ENCODE measurements at regions not wholly inside any gene's neighbourhood (a gene's known extent, or its start where the extent isn't known, plus 50 kb on each side); places are given as distances from the start of the nearest gene placed in this dataset.

DNA sequence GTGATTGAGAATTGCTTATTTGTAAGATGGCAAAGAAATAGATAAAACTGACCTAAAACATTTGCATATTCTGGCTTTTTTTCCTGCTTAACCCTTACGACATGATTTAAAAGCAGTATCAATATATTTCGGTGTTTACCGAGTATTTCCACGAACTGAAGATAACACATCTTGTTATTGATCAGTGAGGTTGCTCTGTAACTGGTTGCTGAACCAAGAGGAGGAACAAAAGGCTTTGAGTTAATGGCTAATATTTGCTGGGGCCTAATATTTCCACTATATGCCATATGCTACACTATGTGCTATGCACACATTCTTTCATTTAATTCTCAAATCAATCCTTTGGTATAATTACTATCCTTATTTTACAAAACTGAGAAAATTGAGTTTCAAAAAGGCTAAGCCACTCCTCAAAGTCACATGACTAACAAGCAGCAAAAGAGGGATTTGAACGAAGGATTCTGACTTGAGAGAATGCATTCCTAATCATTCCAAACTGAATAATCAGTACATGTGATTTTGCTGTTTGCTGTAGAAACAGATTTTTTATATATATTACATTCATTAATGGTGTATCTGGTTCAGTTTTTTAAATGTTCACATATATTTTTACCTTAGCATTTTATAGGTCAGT is 346.0 kb downstream of the USP25 start:
- H3K27me3 Mint-ChIP-seq (ENCODE audit: low read depth) = no peaks in the 10 kb centered on the region
- H3K36me3 Mint-ChIP-seq = peaks cover 13% of the 10 kb centered on the region
- no peak overlapping the region for H3K27ac Mint-ChIP-seq
- H3K9me3 Mint-ChIP-seq = no peaks in the 10 kb centered on the region
- no peak overlapping the region for H3K4me3 Mint-ChIP-seq
- peaks cover 32% of the 10 kb centered on the region for H3K4me1 Mint-ChIP-seq
- DNase-seq (ENCODE audit: low spot score in 2 of 2, unreplicated experiment in 2 of 2) = no peak
- TF ChIP-seq CTCF (IDR thresholded peaks at IDR 0.05; ENCODE audit: unreplicated experiment) = no peak

- H3K4me1 Mint-ChIP-seq = peaks cover 28% of the 10 kb centered on the region
- H3K36me3 Mint-ChIP-seq = peaks cover 13% of the 10 kb centered on the region
- no peaks in the 10 kb centered on the region for H3K27me3 Mint-ChIP-seq (ENCODE audit: low read depth)
- H3K9me3 Mint-ChIP-seq = no peaks in the 10 kb centered on the region
- H3K27ac Mint-ChIP-seq = no peak overlapping the region
- no peak for TF ChIP-seq CTCF (IDR thresholded peaks at IDR 0.05; ENCODE audit: unreplicated experiment)
- DNase-seq (ENCODE audit: low spot score in 2 of 2, unreplicated experiment in 2 of 2) = no peak
- no peak overlapping the region for H3K4me3 Mint-ChIP-seq
These were observed 346.7 kb downstream of the USP25 start for GRCh38 chr21:16076465-16076864.

DNA sequence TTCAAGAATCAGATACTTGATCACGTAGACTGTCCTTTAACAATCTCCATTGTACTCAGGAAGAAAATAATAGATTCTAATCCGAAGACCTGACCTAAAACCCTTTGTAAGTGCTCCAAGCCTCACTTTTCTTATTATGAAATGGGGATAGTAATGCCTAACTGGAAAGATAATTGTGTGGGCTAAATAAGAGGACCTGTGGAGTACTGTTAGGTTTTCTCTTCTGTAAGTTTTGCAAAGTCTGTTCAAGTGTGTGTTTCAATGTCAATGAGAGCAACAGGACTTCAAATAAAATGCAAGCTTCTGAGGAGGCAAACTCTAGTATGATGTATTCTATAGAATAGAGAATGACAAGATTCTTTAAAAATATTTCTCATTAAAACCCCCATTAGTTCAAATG is 348.6 kb downstream of the USP25 start:
- no peak overlapping the region for H3K4me3 Mint-ChIP-seq
- no peak for DNase-seq (ENCODE audit: low spot score in 2 of 2, unreplicated experiment in 2 of 2)
- no peak for TF ChIP-seq CTCF (IDR thresholded peaks at IDR 0.05; ENCODE audit: unreplicated experiment)
- H3K9me3 Mint-ChIP-seq = peaks cover 2% of the 10 kb centered on the region
- peaks cover 17% of the 10 kb centered on the region for H3K36me3 Mint-ChIP-seq
- H3K27ac Mint-ChIP-seq = no peak overlapping the region
- peaks cover 14% of the 10 kb centered on the region for H3K4me1 Mint-ChIP-seq
- no peaks in the 10 kb centered on the region for H3K27me3 Mint-ChIP-seq (ENCODE audit: low read depth)

GRCh38 chr21:16079830-16080229 is 350.0 kb downstream of the USP25 start:
- H3K27me3 Mint-ChIP-seq (ENCODE audit: low read depth) = no peaks in the 10 kb centered on the region
- peaks cover 9% of the 10 kb centered on the region for H3K4me1 Mint-ChIP-seq
- peaks cover 24% of the 10 kb centered on the region for H3K36me3 Mint-ChIP-seq
- DNase-seq (ENCODE audit: low spot score in 2 of 2, unreplicated experiment in 2 of 2) = no peak
- no peak overlapping the region for H3K4me3 Mint-ChIP-seq
- TF ChIP-seq CTCF (IDR thresholded peaks at IDR 0.05; ENCODE audit: unreplicated experiment) = no peak
- peaks cover 4% of the 10 kb centered on the region for H3K9me3 Mint-ChIP-seq
- H3K27ac Mint-ChIP-seq = no peak overlapping the region

DNA sequence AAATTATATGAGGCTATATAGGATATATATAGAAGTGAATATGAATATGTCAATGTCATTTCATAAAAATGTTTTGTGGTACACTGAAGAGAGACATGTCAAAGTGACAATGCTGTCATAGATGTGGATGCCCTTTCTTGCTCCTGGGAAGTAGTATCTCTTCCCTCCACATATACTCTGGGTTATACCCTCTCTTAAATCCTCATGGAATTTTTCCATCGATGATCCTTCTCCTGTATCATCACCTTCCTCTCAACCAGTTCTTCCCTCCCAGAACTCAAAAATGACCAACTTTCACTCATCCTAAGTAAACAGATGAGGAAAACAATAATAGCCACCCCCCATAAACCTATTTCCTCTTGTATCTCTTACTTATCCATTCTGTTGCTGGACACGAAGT is 351.5 kb downstream of the USP25 start:
- Mint-ChIP-seq H3K9me3 (peaks cover 4% of the 10 kb centered on the region), H3K36me3 (peaks cover 24% of the 10 kb centered on the region), H3K27ac (no peak overlapping the region), H3K4me1 (peaks cover 17% of the 10 kb centered on the region), H3K27me3 (ENCODE audit: low read depth) (no peaks in the 10 kb centered on the region), H3K4me3 (no peak overlapping the region)
- DNase-seq (ENCODE audit: low spot score in 2 of 2, unreplicated experiment in 2 of 2) = no peak
- TF ChIP-seq CTCF (IDR thresholded peaks at IDR 0.05; ENCODE audit: unreplicated experiment) = no peak

All from mesothelial cell of epicardium (in vitro differentiated cells).